Activated naive CD4-positive, alpha-beta T cell treated with anti-CD3 and anti-CD28 coated beads for 36 hours (primary cell): ENCODE measurements at regions not wholly inside any gene's neighbourhood (a gene's known extent, or its start where the extent isn't known, plus 50 kb on each side); places are given as distances from the start of the nearest gene placed in this dataset.
"Not testable (repeated sequence)": the region's sequence is repeated elsewhere in the genome, so short reads cannot be mapped to it uniquely, and the experiment has no call there.

Experiments
- CTCF ChIA-PET: fragments of 350-600 bp; sonication (Branson Sonifier 250); formaldehyde crosslinking; loops from one replicate; lab custom pipeline; 2021; ENCODE audit warnings: antibody characterized with exemption; lab: Charles Lee
- DNase-seq: peaks from one replicate; pipeline ENCODE4 v3.0.0-alpha.2; 2020
- H3K27ac Mint-ChIP-seq: one replicate; pipeline ENCODE4 v1.8.0; 2021; ENCODE audit warnings: mild to moderate bottlenecking, mixed read lengths
- H3K27me3 Mint-ChIP-seq: one replicate; pipeline ENCODE4 v1.8.0; 2021; ENCODE audit warnings: low read depth, mixed read lengths
- H3K36me3 Mint-ChIP-seq: one replicate; pipeline ENCODE4 v1.8.0; 2021; ENCODE audit warnings: low read depth, mixed read lengths
- H3K4me1 Mint-ChIP-seq: one replicate; pipeline ENCODE4 v1.8.0; 2021; ENCODE audit warnings: low read depth, mixed read lengths
- H3K4me3 Mint-ChIP-seq: one replicate; pipeline ENCODE4 v1.8.0; 2021; ENCODE audit warnings: mild to moderate bottlenecking, moderate library complexity, mixed read lengths
- H3K9me3 Mint-ChIP-seq: one replicate; pipeline ENCODE4 v1.8.0; 2021; ENCODE audit warnings: mixed read lengths
- intact Hi-C: fragments of 100-400 bp; cut with micrococcal nuclease; formaldehyde crosslinking; loops from one replicate; pipeline ENCODE4 v1.15.1; 2023

- Mint-ChIP-seq H3K36me3 (no peaks in the 10 kb centered on the region), H3K27me3 (no peaks in the 10 kb centered on the region), H3K4me3 (no peak overlapping the region), H3K4me1 (no peaks in the 10 kb centered on the region), H3K27ac (no peak overlapping the region), H3K9me3 (no peaks in the 10 kb centered on the region)
- intact Hi-C loops, result loop anchor here (1.0 kb wide), 1 partner anchor 115 kb away; no protein-coding TSS in a partner anchor
- CTCF ChIA-PET, result interaction anchor here (0.6 to 1.9 kb wide), 3 partner anchors 29 to 262 kb away, joined by 3 to 5 read pairs (median 3); no protein-coding TSS in a partner anchor
- no peak for DNase-seq
These were observed 259.2 kb downstream of the IKZF2 start for GRCh38 chr2:212892193-212892592.

- no peak overlapping the region for H3K4me3 Mint-ChIP-seq
- CTCF ChIA-PET, result interaction anchor here (1.1 to 1.9 kb wide), 2 partner anchors 30 to 115 kb away, joined by 3 to 5 read pairs; no protein-coding TSS in a partner anchor
- intact Hi-C loops, result no loop called here
- no peaks in the 10 kb centered on the region for H3K27me3 Mint-ChIP-seq
- H3K4me1 Mint-ChIP-seq, result no peaks in the 10 kb centered on the region
- no peak for DNase-seq
- no peak overlapping the region for H3K27ac Mint-ChIP-seq
- H3K9me3 Mint-ChIP-seq, result peaks cover 2% of the 10 kb centered on the region
- no peaks in the 10 kb centered on the region for H3K36me3 Mint-ChIP-seq
These were observed 259.8 kb downstream of the IKZF2 start for GRCh38 chr2:212891580-212891979.

GRCh38 chr2:212882626-212883025 is 268.8 kb downstream of the IKZF2 start:
- Mint-ChIP-seq H3K9me3 (peaks cover 26% of the 10 kb centered on the region), H3K4me3 (no peak overlapping the region), H3K4me1 (no peaks in the 10 kb centered on the region), H3K27me3 (no peaks in the 10 kb centered on the region), H3K27ac (no peak overlapping the region), H3K36me3 (peaks cover 5% of the 10 kb centered on the region)
- CTCF ChIA-PET, result no interaction called here
- no peak for DNase-seq
- intact Hi-C loops, result no loop called here

GRCh38 chr2:212876556-212876955 is 274.9 kb downstream of the IKZF2 start:
- intact Hi-C loops, H3K36me3 Mint-ChIP-seq, H3K27me3 Mint-ChIP-seq, H3K9me3 Mint-ChIP-seq, H3K4me3 Mint-ChIP-seq, H3K4me1 Mint-ChIP-seq, H3K27ac Mint-ChIP-seq, DNase-seq: not testable (repeated sequence)
- CTCF ChIA-PET, result interaction anchor here (0.6 kb wide), 1 partner anchor 13 kb away, joined by 3 read pairs; no protein-coding TSS in a partner anchor

GRCh38 chr2:212875950-212876349 is 275.5 kb downstream of the IKZF2 start:
- H3K4me3 Mint-ChIP-seq, H3K27ac Mint-ChIP-seq, intact Hi-C loops, CTCF ChIA-PET, H3K27me3 Mint-ChIP-seq, H3K36me3 Mint-ChIP-seq, H3K4me1 Mint-ChIP-seq, H3K9me3 Mint-ChIP-seq, DNase-seq: not testable (repeated sequence)

GRCh38 chr2:212873256-212873655 is 278.2 kb downstream of the IKZF2 start:
- intact Hi-C loops, result no loop called here
- CTCF ChIA-PET, result no interaction called here
- Mint-ChIP-seq H3K4me1 (peaks cover 5% of the 10 kb centered on the region), H3K27ac (no peak overlapping the region), H3K4me3 (no peak overlapping the region), H3K27me3 (no peaks in the 10 kb centered on the region), H3K36me3 (no peaks in the 10 kb centered on the region), H3K9me3 (peaks cover 3% of the 10 kb centered on the region)
- DNase-seq, result no peak

GRCh38 chr2:212871597-212871996 is 279.8 kb downstream of the IKZF2 start:
- no peak for DNase-seq
- Mint-ChIP-seq H3K9me3 (peaks cover 2% of the 10 kb centered on the region), H3K27me3 (no peaks in the 10 kb centered on the region), H3K4me3 (no peak overlapping the region), H3K27ac (no peak overlapping the region), H3K36me3 (no peaks in the 10 kb centered on the region), H3K4me1 (peaks cover 3% of the 10 kb centered on the region)
- intact Hi-C loops, result no loop called here
- CTCF ChIA-PET, result no interaction called here

- intact Hi-C loops, result no loop called here
- no peaks in the 10 kb centered on the region for H3K36me3 Mint-ChIP-seq
These were observed 287.2 kb downstream of the IKZF2 start for GRCh38 chr2:212864186-212864585.

GRCh38 chr2:212863185-212863588 is 288.2 kb downstream of the IKZF2 start:
- DNase-seq, result peak; percentile 43
- intact Hi-C loops, result loop anchor here (1.0 to 2.0 kb wide), 2 partner anchors 290 to 384 kb away; no protein-coding TSS in a partner anchor
- no peak overlapping the region for H3K4me3 Mint-ChIP-seq
- CTCF ChIA-PET, result interaction anchor here (0.7 to 1.2 kb wide), 6 partner anchors 9 to 330 kb away, joined by 3 read pairs; partner anchors contain the start of gene IKZF2
- H3K27me3 Mint-ChIP-seq, result no peaks in the 10 kb centered on the region
- H3K36me3 Mint-ChIP-seq, result no peaks in the 10 kb centered on the region
- H3K27ac Mint-ChIP-seq, result no peak overlapping the region
- peaks cover 26% of the 10 kb centered on the region for H3K9me3 Mint-ChIP-seq
- no peaks in the 10 kb centered on the region for H3K4me1 Mint-ChIP-seq

More at GRCh38 chr2:212864186-212864585, 287.2 kb downstream of the IKZF2 start:
- no peaks in the 10 kb centered on the region for H3K27me3 Mint-ChIP-seq
- DNase-seq, result no peak
- no peaks in the 10 kb centered on the region for H3K4me1 Mint-ChIP-seq
- CTCF ChIA-PET, result interaction anchor here (0.7 to 1.1 kb wide), 3 partner anchors 93 to 288 kb away, joined by 3 to 4 read pairs (median 4); no protein-coding TSS in a partner anchor
- H3K4me3 Mint-ChIP-seq, result no peak overlapping the region
- H3K27ac Mint-ChIP-seq, result no peak overlapping the region
- peaks cover 27% of the 10 kb centered on the region for H3K9me3 Mint-ChIP-seq

- no peaks in the 10 kb centered on the region for H3K27me3 Mint-ChIP-seq
- H3K36me3 Mint-ChIP-seq, result no peaks in the 10 kb centered on the region
- peaks cover 15% of the 10 kb centered on the region for H3K9me3 Mint-ChIP-seq
- no peak overlapping the region for H3K4me3 Mint-ChIP-seq
- no peak overlapping the region for H3K27ac Mint-ChIP-seq
- CTCF ChIA-PET, result no interaction called here
- H3K4me1 Mint-ChIP-seq, result no peaks in the 10 kb centered on the region
- intact Hi-C loops, result no loop called here
- DNase-seq, result no peak
These were observed 292.9 kb downstream of the IKZF2 start for GRCh38 chr2:212858496-212858895.

GRCh38 chr2:212854771-212855170 is 296.6 kb downstream of the IKZF2 start:
- Mint-ChIP-seq H3K27me3 (no peaks in the 10 kb centered on the region), H3K4me1 (no peaks in the 10 kb centered on the region), H3K9me3 (peaks cover 2% of the 10 kb centered on the region), H3K4me3 (no peak overlapping the region), H3K36me3 (no peaks in the 10 kb centered on the region), H3K27ac (no peak overlapping the region)
- CTCF ChIA-PET, result interaction anchor here (1.5 kb wide), 1 partner anchor 8 kb away, joined by 3 read pairs; no protein-coding TSS in a partner anchor
- no peak for DNase-seq
- intact Hi-C loops, result no loop called here

GRCh38 chr2:212854116-212854515 is 297.3 kb downstream of the IKZF2 start:
- H3K4me1 Mint-ChIP-seq, result no peaks in the 10 kb centered on the region
- no peaks in the 10 kb centered on the region for H3K36me3 Mint-ChIP-seq
- no peaks in the 10 kb centered on the region for H3K9me3 Mint-ChIP-seq
- no peak overlapping the region for H3K4me3 Mint-ChIP-seq
- no peak overlapping the region for H3K27ac Mint-ChIP-seq
- intact Hi-C loops, result no loop called here
- no peaks in the 10 kb centered on the region for H3K27me3 Mint-ChIP-seq
- DNase-seq, result no peak
- CTCF ChIA-PET, result interaction anchor here (1.5 kb wide), 1 partner anchor 9 kb away, joined by 3 read pairs; no protein-coding TSS in a partner anchor

GRCh38 chr2:212845941-212846340 is 305.5 kb downstream of the IKZF2 start:
- H3K27me3 Mint-ChIP-seq, result peaks cover 5% of the 10 kb centered on the region
- H3K27ac Mint-ChIP-seq, result no peak overlapping the region
- CTCF ChIA-PET, result no interaction called here
- H3K4me1 Mint-ChIP-seq, result no peaks in the 10 kb centered on the region
- H3K9me3 Mint-ChIP-seq, result peaks cover 2% of the 10 kb centered on the region
- intact Hi-C loops, result loop anchor here (10.0 kb wide), 1 partner anchor 161 kb away; no protein-coding TSS in a partner anchor
- no peak overlapping the region for H3K4me3 Mint-ChIP-seq
- DNase-seq, result no peak
- no peaks in the 10 kb centered on the region for H3K36me3 Mint-ChIP-seq
